ENCODE measurements at regions not wholly inside any gene's neighbourhood (a gene's known extent, or its start where the extent isn't known, plus 50 kb on each side); places are given as distances from the start of the nearest gene placed in this dataset.
"Not testable (repeated sequence)": the region's sequence is repeated elsewhere in the genome, so short reads cannot be mapped to it uniquely, and the experiment has no call there.

GRCh38 chr6:20263059-20263458 lies 50.8 kb upstream of the MBOAT1 start:
- no peak for DNase-seq (ENCODE audit: low read depth, low spot score)

- DNase-seq (ENCODE audit: low read depth, low spot score): no peak
These were observed 53.6 kb upstream of the MBOAT1 start for GRCh38 chr6:20265842-20266241.

- no peak for DNase-seq (ENCODE audit: low read depth, low spot score)
These were observed 54.8 kb upstream of the MBOAT1 start for GRCh38 chr6:20266851-20267608.

GRCh38 chr6:20269181-20269580 lies 56.9 kb upstream of the MBOAT1 start:
- no peak for DNase-seq (ENCODE audit: low read depth, low spot score)

- DNase-seq (ENCODE audit: low read depth, low spot score): no peak
These were observed 59.5 kb upstream of the MBOAT1 start for GRCh38 chr6:20271818-20272217.

GRCh38 chr6:20274137-20274536 lies 61.9 kb upstream of the MBOAT1 start:
- no peak for DNase-seq (ENCODE audit: low read depth, low spot score)

- DNase-seq (ENCODE audit: low read depth, low spot score): not testable (repeated sequence)
These were observed 63.6 kb upstream of the MBOAT1 start for GRCh38 chr6:20275837-20276236.

GRCh38 chr6:20277724-20278123 lies 65.5 kb upstream of the MBOAT1 start:
- not testable (repeated sequence) for DNase-seq (ENCODE audit: low read depth, low spot score)

- DNase-seq (ENCODE audit: low read depth, low spot score): no peak
These were observed 66.8 kb upstream of the MBOAT1 start for GRCh38 chr6:20279051-20279450.

- peak; percentile 16 for DNase-seq (ENCODE audit: low read depth, low spot score)
These were observed 67.5 kb upstream of the MBOAT1 start for GRCh38 chr6:20279608-20280287.

GRCh38 chr6:20280288-20280621 lies 68.0 kb upstream of the MBOAT1 start:
- DNase-seq (ENCODE audit: low read depth, low spot score): no peak

GRCh38 chr6:20284672-20285071 lies 72.4 kb upstream of the MBOAT1 start:
- DNase-seq (ENCODE audit: low read depth, low spot score): no peak

- peak; percentile 47 for DNase-seq (ENCODE audit: low read depth, low spot score)
These were observed 74.8 kb upstream of the MBOAT1 start for GRCh38 chr6:20286968-20287565.

GRCh38 chr6:20291764-20292580 lies 79.7 kb upstream of the MBOAT1 start:
- peak; percentile 90 for DNase-seq (ENCODE audit: low read depth, low spot score)

GRCh38 chr6:20292905-20293304 lies 80.6 kb upstream of the MBOAT1 start:
- DNase-seq (ENCODE audit: low read depth, low spot score): no peak

GRCh38 chr6:20301256-20301655 lies 89.0 kb upstream of the MBOAT1 start:
- no peak for DNase-seq (ENCODE audit: low read depth, low spot score)

GRCh38 chr6:20302168-20302567 lies 89.9 kb upstream of the MBOAT1 start:
- DNase-seq (ENCODE audit: low read depth, low spot score): no peak

- DNase-seq (ENCODE audit: low read depth, low spot score): peak; percentile 40
These were observed 90.5 kb upstream of the MBOAT1 start for GRCh38 chr6:20302702-20303251.

GRCh38 chr6:20306491-20306890 lies 94.2 kb upstream of the MBOAT1 start:
- no peak for DNase-seq (ENCODE audit: low read depth, low spot score)

- no peak for DNase-seq (ENCODE audit: low read depth, low spot score)
These were observed 92.5 kb upstream of the E2F3 start for GRCh38 chr6:20309186-20309585.

GRCh38 chr6:20310185-20310584 lies 91.5 kb upstream of the E2F3 start:
- no peak for DNase-seq (ENCODE audit: low read depth, low spot score)

- DNase-seq (ENCODE audit: low read depth, low spot score): no peak
These were observed 89.1 kb upstream of the E2F3 start for GRCh38 chr6:20312606-20313005.
